ENCODE measurements at regions not wholly inside any gene's neighbourhood (a gene's known extent, or its start where the extent isn't known, plus 50 kb on each side); places are given as distances from the start of the nearest gene placed in this dataset.
A peak's percentile ranks its signal among the peaks of the same experiment; 100 is the strongest.

DNA sequence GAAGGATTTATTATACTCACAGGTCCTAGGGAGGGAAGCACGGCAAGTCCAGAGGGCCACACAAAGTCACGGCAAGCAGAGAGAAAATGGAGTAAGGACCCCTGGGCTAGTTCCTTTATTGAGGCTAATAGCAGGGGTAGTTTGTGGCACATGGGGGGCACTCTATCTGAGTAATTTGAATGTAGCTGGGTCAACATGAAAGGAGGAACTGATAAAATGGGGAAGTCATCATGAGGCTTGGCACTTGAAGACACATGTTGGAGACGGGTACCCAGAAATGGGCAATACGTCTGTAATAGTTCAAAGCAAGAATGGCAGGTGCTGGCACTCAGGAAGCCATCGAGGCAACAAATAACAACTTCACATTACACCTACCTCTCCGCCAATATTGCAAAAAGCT, 1136.4 kb downstream of the MRPL39 start:
- H3K4me3 ChIP-seq (ENCODE audit: low read length): no peak overlapping the region
- DNase-seq (no peak), ATAC-seq (no peak)
- H3K4me1 ChIP-seq (ENCODE audit: control insufficient read depth, insufficient read depth, low read length): no peaks in the 10 kb centered on the region
- no peak overlapping the region for H3K27ac Mint-ChIP-seq
- peaks cover 0 to 5% of the 10 kb centered on the region in 2 donors for H3K4me1 Mint-ChIP-seq
- intact Hi-C loops (cut with micrococcal nuclease): no loop called here
- TF ChIP-seq, protein P1, sequence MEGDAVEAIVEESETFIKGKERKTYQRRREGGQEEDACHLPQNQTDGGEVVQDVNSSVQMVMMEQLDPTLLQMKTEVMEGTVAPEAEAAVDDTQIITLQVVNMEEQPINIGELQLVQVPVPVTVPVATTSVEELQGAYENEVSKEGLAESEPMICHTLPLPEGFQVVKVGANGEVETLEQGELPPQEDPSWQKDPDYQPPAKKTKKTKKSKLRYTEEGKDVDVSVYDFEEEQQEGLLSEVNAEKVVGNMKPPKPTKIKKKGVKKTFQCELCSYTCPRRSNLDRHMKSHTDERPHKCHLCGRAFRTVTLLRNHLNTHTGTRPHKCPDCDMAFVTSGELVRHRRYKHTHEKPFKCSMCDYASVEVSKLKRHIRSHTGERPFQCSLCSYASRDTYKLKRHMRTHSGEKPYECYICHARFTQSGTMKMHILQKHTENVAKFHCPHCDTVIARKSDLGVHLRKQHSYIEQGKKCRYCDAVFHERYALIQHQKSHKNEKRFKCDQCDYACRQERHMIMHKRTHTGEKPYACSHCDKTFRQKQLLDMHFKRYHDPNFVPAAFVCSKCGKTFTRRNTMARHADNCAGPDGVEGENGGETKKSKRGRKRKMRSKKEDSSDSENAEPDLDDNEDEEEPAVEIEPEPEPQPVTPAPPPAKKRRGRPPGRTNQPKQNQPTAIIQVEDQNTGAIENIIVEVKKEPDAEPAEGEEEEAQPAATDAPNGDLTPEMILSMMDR (IDR thresholded peaks at IDR 0.05): no peak
- H3K36me3 Mint-ChIP-seq: peaks cover 7% of the 10 kb centered on the region
- no peaks in the 10 kb centered on the region for H3K27me3 ChIP-seq (ENCODE audit: control insufficient read depth, insufficient read depth, low read length)
- H3K4me3 Mint-ChIP-seq: no peak overlapping the region
- WGBS (ENCODE audit: insufficient coverage): 73% methylated on average over 6 of the region's 6 CpGs
- no peaks in the 10 kb centered on the region for H3K36me3 ChIP-seq (ENCODE audit: control insufficient read depth, insufficient read depth, low read length)
- no peak overlapping the region for H3K27ac ChIP-seq (ENCODE audit: low read length)
- no peaks in the 10 kb centered on the region for H3K9me3 Mint-ChIP-seq
- no peaks in the 10 kb centered on the region for H3K27me3 Mint-ChIP-seq (ENCODE audit: low read depth in 2 of 2)
- H3K9me3 ChIP-seq (ENCODE audit: control insufficient read depth, insufficient read depth, low read length): no peaks in the 10 kb centered on the region

- no peaks in the 10 kb centered on the region for H3K9me3 ChIP-seq (ENCODE audit: control insufficient read depth, insufficient read depth, low read length)
- WGBS (ENCODE audit: insufficient coverage): 90% methylated on average over 3 of the region's 3 CpGs
- no peaks in the 10 kb centered on the region for H3K4me1 ChIP-seq (ENCODE audit: control insufficient read depth, insufficient read depth, low read length)
- no peak overlapping the region for H3K27ac ChIP-seq (ENCODE audit: low read length)
- TF ChIP-seq, protein P1 (IDR thresholded peaks at IDR 0.05): no peak
- no peak overlapping the region for H3K4me3 Mint-ChIP-seq
- no peaks in the 10 kb centered on the region for H3K4me1 Mint-ChIP-seq
- no peaks in the 10 kb centered on the region for H3K27me3 Mint-ChIP-seq (ENCODE audit: low read depth in 2 of 2)
- H3K36me3 Mint-ChIP-seq: no peaks in the 10 kb centered on the region
- DNase-seq (no peak), ATAC-seq (no peak)
- no peaks in the 10 kb centered on the region for H3K9me3 Mint-ChIP-seq
- no peaks in the 10 kb centered on the region for H3K27me3 ChIP-seq (ENCODE audit: control insufficient read depth, insufficient read depth, low read length)
- H3K4me3 ChIP-seq (ENCODE audit: low read length): no peak overlapping the region
- intact Hi-C loops (cut with micrococcal nuclease): no loop called here
- no peak overlapping the region for H3K27ac Mint-ChIP-seq
- H3K36me3 ChIP-seq (ENCODE audit: control insufficient read depth, insufficient read depth, low read length): no peaks in the 10 kb centered on the region
These were observed 1150.9 kb downstream of the MRPL39 start for GRCh38 chr21:24456358-24456757.

GRCh38 chr21:24450119-24450518, 1157.2 kb downstream of the MRPL39 start:
- H3K36me3 Mint-ChIP-seq: peaks cover 13% of the 10 kb centered on the region
- no peak overlapping the region for H3K4me3 Mint-ChIP-seq
- no peak for ATAC-seq
- Histone ChIP-seq H3K4me3 (ENCODE audit: low read length) (no peak overlapping the region), H3K27me3 (ENCODE audit: control insufficient read depth, insufficient read depth, low read length) (no peaks in the 10 kb centered on the region), H3K27ac (ENCODE audit: low read length) (no peak overlapping the region), H3K9me3 (ENCODE audit: control insufficient read depth, insufficient read depth, low read length) (no peaks in the 10 kb centered on the region), H3K36me3 (ENCODE audit: control insufficient read depth, insufficient read depth, low read length) (peaks cover 7% of the 10 kb centered on the region), H3K4me1 (ENCODE audit: control insufficient read depth, insufficient read depth, low read length) (no peaks in the 10 kb centered on the region)
- TF ChIP-seq, protein P1 (IDR thresholded peaks at IDR 0.05): no peak
- H3K9me3 Mint-ChIP-seq: peaks cover 0 to 2% of the 10 kb centered on the region in 2 donors
- WGBS (ENCODE audit: insufficient coverage): 88% methylated on average over 3 of the region's 3 CpGs
- H3K27me3 Mint-ChIP-seq (ENCODE audit: low read depth in 2 of 2): no peaks in the 10 kb centered on the region
- intact Hi-C loops (cut with micrococcal nuclease): no loop called here
- peak overlapping the region in 1 of 2 donors; percentile 7 for H3K27ac Mint-ChIP-seq
- H3K4me1 Mint-ChIP-seq: peaks cover 15% of the 10 kb centered on the region in 2 donors
- DNase-seq: no peak

GRCh38 chr21:24445517-24445916, 1161.8 kb downstream of the MRPL39 start:
- Histone ChIP-seq H3K27ac (ENCODE audit: low read length) (no peak overlapping the region), H3K27me3 (ENCODE audit: control insufficient read depth, insufficient read depth, low read length) (no peaks in the 10 kb centered on the region), H3K4me1 (ENCODE audit: control insufficient read depth, insufficient read depth, low read length) (no peaks in the 10 kb centered on the region), H3K4me3 (ENCODE audit: low read length) (no peak overlapping the region), H3K9me3 (ENCODE audit: control insufficient read depth, insufficient read depth, low read length) (no peaks in the 10 kb centered on the region), H3K36me3 (ENCODE audit: control insufficient read depth, insufficient read depth, low read length) (peaks cover 25% of the 10 kb centered on the region)
- H3K27ac Mint-ChIP-seq: no peak overlapping the region
- WGBS (ENCODE audit: insufficient coverage): 83% methylated on average over 1 of the region's 1 CpG
- no peak overlapping the region for H3K4me3 Mint-ChIP-seq
- no peak for DNase-seq
- TF ChIP-seq, protein P1 (IDR thresholded peaks at IDR 0.05): no peak
- H3K27me3 Mint-ChIP-seq (ENCODE audit: low read depth in 2 of 2): no peaks in the 10 kb centered on the region
- intact Hi-C loops (cut with micrococcal nuclease): no loop called here
- no peak for ATAC-seq
- H3K9me3 Mint-ChIP-seq: peaks cover 0 to 2% of the 10 kb centered on the region in 2 donors
- peaks cover 33 to 39% of the 10 kb centered on the region in 2 donors for H3K4me1 Mint-ChIP-seq
- H3K36me3 Mint-ChIP-seq: peaks cover 24% of the 10 kb centered on the region

All from natural killer cell (primary cell).